Activated naive CD4-positive, alpha-beta T cell treated with anti-CD3 and anti-CD28 coated beads, Interleukin-2, amount 50 U/mL, for 72 hours (primary cell): ENCODE measurements at regions not wholly inside any gene's neighbourhood (a gene's known extent, or its start where the extent isn't known, plus 50 kb on each side); places are given as distances from the start of the nearest gene placed in this dataset.

Experiments used
- ATAC-seq, 2 donors: fragments of 150-1000 bp; cut with Tn5 transposase; 2 replicates each; pipeline ENCODE4 v1.10.0; 2021; ENCODE audit warnings: mild to moderate bottlenecking in 2 of 2, moderate library complexity in 2 of 2
- DNase-seq, 2 donors: peaks; one replicate each; pipeline ENCODE4 v3.0.0; 2021 to 2022; ENCODE audit warnings: low spot score in 2 of 2
- H3K27ac Mint-ChIP-seq, 2 donors: one replicate each; pipeline ENCODE4 v1.8.0; 2022; ENCODE audit warnings: mild to moderate bottlenecking in 2 of 2, mixed read lengths in 2 of 2
- H3K36me3 Mint-ChIP-seq, 2 donors: one replicate each; pipeline ENCODE4 v1.8.0; 2022; ENCODE audit warnings: mixed read lengths in 2 of 2
- H3K9me3 Mint-ChIP-seq, 2 donors: one replicate each; pipeline ENCODE4 v1.8.0; 2022; ENCODE audit warnings: mixed read lengths in 2 of 2

- no peak overlapping the region for H3K27ac Mint-ChIP-seq
Measured at GRCh38 chr5:173434270-173434669, 106.1 kb upstream of the STC2 start.

GRCh38 chr5:173430394-173430793, 102.2 kb upstream of the STC2 start:
- H3K36me3 Mint-ChIP-seq, result no peaks in the 10 kb centered on the region

More at GRCh38 chr5:173434270-173434669, 106.1 kb upstream of the STC2 start:
- H3K9me3 Mint-ChIP-seq, result peaks cover 0 to 4% of the 10 kb centered on the region in 2 donors
- H3K36me3 Mint-ChIP-seq, result no peaks in the 10 kb centered on the region
- ATAC-seq (no peak), DNase-seq (no peak)

GRCh38 chr5:173429489-173430150, 101.4 kb upstream of the STC2 start:
- no peak for ATAC-seq
- H3K36me3 Mint-ChIP-seq, result no peaks in the 10 kb centered on the region
- DNase-seq, result no peak
- no peak overlapping the region for H3K27ac Mint-ChIP-seq
- H3K9me3 Mint-ChIP-seq, result peaks cover 0 to 2% of the 10 kb centered on the region in 2 donors

More at GRCh38 chr5:173430394-173430793, 102.2 kb upstream of the STC2 start:
- no peaks in the 10 kb centered on the region for H3K9me3 Mint-ChIP-seq
- DNase-seq, result no peak
- no peak overlapping the region for H3K27ac Mint-ChIP-seq
- no peak for ATAC-seq

DNA sequence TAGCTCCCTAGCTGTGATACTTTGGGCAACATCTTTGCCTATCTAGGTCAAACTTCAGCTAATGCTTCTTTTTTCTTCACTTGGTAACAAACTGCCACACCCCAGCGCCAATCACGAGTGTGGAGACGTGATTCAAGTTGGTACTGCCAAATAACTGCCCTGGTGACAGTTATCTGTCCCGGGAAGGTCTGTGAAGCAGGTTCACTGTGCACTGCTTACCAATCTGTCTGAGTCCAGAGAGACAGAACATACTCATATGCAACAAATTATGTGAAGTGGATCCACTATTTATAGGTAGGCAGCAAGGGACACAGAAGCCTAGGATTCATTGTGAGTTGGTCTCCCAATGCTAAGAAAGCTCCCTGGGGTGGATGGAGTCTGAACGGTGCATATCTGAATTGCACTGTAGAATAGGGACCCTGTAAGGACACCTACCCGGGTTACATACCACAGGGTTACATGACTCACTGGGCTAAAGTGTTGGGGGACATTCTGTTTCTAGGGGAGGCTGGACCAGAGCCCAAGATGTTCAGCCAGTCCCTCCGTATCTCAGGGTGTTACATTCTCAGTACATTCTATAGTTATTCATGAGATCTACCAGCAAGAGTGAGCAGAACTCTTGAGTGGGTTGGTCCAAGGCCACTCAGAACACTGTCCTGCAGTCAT, 95.4 kb upstream of the STC2 start:
- peaks cover 0 to 6% of the 10 kb centered on the region in 2 donors for H3K36me3 Mint-ChIP-seq
- no peak for DNase-seq
- H3K9me3 Mint-ChIP-seq, result peaks cover 12 to 15% of the 10 kb centered on the region in 2 donors
- ATAC-seq, result no peak
- H3K27ac Mint-ChIP-seq, result no peak overlapping the region

DNA sequence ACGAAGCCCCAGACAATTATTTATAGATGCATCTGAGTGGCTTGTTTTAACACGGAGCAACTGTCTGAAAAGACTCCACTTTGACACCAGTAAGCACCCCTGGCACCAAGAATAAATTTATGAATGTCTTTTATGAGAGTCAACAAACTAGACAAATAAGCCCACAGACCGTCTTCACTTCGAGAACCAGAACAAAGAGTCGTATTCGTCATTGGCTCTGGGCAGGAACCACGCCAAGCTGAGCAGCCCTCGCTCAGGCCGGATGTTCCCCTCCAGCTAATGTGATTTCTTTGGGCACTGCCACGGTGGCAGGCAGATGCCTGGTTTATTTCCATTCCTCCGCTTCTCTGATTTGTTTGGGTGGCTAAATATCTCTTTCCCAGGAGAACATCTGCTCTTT, 91.9 kb upstream of the STC2 start:
- peaks cover 0 to 10% of the 10 kb centered on the region in 2 donors for H3K36me3 Mint-ChIP-seq
- no peak for ATAC-seq
- no peak for DNase-seq
- peaks cover 24 to 26% of the 10 kb centered on the region in 2 donors for H3K9me3 Mint-ChIP-seq
- no peak overlapping the region for H3K27ac Mint-ChIP-seq

GRCh38 chr5:173413471-173413982, 85.3 kb upstream of the STC2 start:
- no peak overlapping the region for H3K27ac Mint-ChIP-seq
- ATAC-seq, result no peak
- H3K36me3 Mint-ChIP-seq, result peaks cover 0 to 4% of the 10 kb centered on the region in 2 donors
- no peak for DNase-seq
- peaks cover 10 to 13% of the 10 kb centered on the region in 2 donors for H3K9me3 Mint-ChIP-seq

DNA sequence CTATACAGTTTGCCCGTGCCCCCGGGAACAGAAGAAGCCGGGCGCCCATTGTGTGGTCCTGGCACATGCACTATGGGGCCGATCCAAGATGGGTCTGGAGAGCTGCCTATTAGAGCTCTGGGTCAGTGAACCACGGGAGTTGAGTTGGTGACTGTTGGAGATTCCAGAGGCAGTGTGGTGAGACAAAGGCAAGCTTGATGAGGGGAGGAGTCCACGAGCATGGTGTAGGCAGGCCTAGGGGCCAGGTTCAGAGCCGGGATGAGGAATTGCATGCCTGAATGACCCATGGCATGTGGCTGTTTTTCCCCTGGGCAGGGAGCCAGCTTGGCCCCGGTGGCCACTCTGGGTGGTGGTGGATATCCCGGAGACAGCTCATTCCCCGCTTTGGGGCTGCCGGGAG, 84.4 kb upstream of the STC2 start:
- peaks cover 0 to 4% of the 10 kb centered on the region in 2 donors for H3K36me3 Mint-ChIP-seq
- no peak for DNase-seq
- H3K27ac Mint-ChIP-seq, result no peak overlapping the region
- ATAC-seq, result no peak
- H3K9me3 Mint-ChIP-seq, result peaks cover 10 to 13% of the 10 kb centered on the region in 2 donors

DNA sequence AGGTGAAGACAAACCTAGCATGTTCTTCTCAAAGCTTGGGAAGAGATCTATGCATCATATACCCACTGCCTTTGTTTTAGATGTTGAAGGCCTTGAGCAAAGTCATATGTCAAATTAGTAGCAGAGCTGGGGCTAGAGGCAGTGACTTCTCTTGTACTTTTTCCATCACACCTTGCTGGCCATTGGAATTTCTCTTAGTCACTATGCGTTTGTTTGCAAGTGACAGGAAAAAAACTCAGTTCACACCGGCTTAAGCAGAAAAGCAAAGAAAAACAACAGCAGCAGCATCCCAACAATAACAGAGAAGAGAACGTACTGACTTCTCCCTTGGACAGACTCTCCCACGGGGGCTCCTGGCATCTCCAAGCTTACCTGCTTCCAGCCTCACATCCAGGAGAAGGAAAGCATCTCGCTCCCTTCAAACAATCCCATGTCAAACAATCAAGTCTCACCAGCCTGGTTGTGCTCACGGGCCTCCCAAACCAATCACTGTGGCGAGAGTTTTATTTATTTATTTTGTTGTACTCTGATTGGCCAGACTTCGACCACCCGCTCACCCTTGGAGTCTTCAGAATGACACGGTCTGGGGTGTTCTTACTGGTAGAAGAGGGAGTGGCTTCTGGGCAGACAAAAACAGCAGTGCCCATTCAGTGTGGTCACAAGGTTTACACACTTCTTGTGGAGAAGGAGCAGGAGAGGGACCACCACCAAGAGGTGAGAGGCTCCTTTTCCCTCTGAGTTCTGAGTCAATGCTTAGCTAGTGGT, 83.8 kb upstream of the STC2 start:
- DNase-seq (no peak), ATAC-seq (no peak)
- H3K9me3 Mint-ChIP-seq, result peaks cover 7 to 11% of the 10 kb centered on the region in 2 donors
- H3K27ac Mint-ChIP-seq, result no peak overlapping the region
- peaks cover 0 to under 1% of the 10 kb centered on the region in 2 donors for H3K36me3 Mint-ChIP-seq

DNA sequence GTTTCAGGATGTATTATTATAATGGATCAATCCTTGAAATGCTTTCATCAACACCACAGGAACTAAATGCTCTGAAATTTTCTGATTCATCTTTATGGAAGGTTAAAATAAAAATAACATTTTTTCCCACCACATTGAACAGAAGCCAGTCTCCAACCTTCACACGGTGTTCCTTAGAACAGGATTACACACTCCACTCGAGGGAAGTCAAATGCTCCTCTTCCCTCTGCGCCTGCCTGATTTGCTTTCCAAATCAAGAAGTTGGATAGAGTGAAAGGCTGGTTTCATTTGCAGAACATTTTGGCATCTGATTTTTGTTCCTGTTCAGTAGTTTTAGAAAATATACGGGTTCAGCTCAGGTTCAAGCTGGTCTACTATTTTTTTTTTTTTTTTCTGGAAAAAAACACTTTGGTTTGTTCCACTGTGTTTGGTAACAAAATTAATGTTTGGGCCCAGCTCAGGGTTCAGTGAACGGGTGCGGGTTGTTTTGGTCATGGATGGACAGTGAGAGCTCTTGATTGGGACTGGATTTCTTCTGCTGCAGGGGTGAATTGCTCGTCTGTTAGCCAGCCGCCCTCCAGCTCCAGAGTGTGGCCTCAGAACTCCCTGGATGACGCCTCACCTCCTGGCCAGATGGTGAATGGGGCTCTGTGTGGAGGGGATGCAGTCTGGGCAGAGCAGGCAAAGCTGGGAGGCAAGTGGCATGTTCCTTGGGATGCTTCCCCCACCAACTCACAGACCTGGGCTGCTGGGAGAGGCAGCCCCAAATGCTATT, 82.4 kb upstream of the STC2 start:
- Mint-ChIP-seq H3K9me3 (peaks cover 2 to 3% of the 10 kb centered on the region in 2 donors), H3K27ac (no peak overlapping the region), H3K36me3 (no peaks in the 10 kb centered on the region)
- DNase-seq (no peak), ATAC-seq (no peak)

- Mint-ChIP-seq H3K36me3 (no peaks in the 10 kb centered on the region), H3K27ac (no peak overlapping the region), H3K9me3 (no peaks in the 10 kb centered on the region)
- DNase-seq, result no peak
- no peak for ATAC-seq
Measured at GRCh38 chr5:173408946-173409345, 80.7 kb upstream of the STC2 start.

DNA sequence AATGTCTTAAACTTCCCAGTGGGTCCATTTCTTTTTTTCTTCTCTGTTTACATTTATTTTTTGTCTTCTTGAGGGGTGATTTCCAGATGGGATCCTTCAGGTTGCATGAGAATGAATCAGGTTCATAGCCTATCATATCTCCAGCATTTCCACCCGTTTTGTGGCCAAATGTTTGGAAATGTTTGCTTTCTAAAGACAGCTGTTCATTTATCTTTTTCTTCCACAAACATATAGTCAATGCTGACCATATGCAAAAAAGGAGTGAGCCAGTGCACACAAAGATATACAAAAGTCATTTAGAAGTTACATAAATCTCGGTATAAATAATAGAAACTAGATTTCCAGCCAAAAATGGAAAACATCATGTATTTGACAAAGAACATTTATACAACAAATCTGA, 71.6 kb upstream of the STC2 start:
- Mint-ChIP-seq H3K27ac (no peak overlapping the region), H3K36me3 (no peaks in the 10 kb centered on the region), H3K9me3 (no peaks in the 10 kb centered on the region)
- ATAC-seq, result no peak
- DNase-seq, result no peak

- peaks cover 0 to 10% of the 10 kb centered on the region in 2 donors for H3K9me3 Mint-ChIP-seq
- no peaks in the 10 kb centered on the region for H3K36me3 Mint-ChIP-seq
- no peak overlapping the region for H3K27ac Mint-ChIP-seq
- ATAC-seq (no peak), DNase-seq (no peak)
Measured at GRCh38 chr5:173397516-173397915, 69.3 kb upstream of the STC2 start.

DNA sequence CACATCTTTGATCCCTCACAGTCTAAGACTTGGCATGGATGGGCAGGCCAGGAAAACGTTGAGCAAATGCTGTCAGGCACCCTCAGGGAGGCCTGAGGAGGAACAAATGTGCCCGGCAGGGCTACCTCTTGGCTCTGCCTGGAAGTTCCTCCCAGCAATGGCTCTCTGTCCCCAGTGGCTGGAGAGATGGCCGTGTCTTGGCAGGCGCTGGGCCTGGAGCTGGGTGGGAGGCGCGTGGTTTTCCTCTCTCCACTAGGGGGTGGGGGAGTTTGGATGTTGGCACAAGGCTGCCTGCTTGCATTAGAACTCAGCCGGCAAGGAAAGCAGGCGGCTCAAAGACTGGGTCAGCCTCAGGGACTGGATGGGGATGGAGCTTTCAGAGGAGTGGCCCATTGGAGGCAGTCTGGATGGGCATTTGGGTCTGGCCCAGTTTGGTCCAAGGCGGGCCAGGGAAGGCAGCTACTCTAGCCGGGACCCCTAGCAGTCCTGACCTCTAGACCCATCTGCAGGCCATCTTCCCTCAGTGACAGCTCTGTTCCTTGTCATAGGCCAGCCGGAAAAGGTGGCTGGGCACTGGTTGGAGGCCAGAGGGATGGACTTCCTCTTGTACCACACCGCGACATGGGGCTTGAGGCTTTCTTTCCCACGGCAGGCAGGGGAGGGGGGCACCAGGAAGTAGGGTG, 68.2 kb upstream of the STC2 start:
- DNase-seq, result no peak
- ATAC-seq, result no peak
- Mint-ChIP-seq H3K27ac (no peak overlapping the region), H3K9me3 (peaks cover 0 to 10% of the 10 kb centered on the region in 2 donors), H3K36me3 (no peaks in the 10 kb centered on the region)

GRCh38 chr5:173395933-173396308, 67.7 kb upstream of the STC2 start:
- DNase-seq, result no peak
- no peak for ATAC-seq
- H3K27ac Mint-ChIP-seq, result no peak overlapping the region
- no peaks in the 10 kb centered on the region for H3K36me3 Mint-ChIP-seq
- peaks cover 0 to 10% of the 10 kb centered on the region in 2 donors for H3K9me3 Mint-ChIP-seq

GRCh38 chr5:173395257-173395932, 67.2 kb upstream of the STC2 start:
- Mint-ChIP-seq H3K36me3 (no peaks in the 10 kb centered on the region), H3K27ac (no peak overlapping the region)
- ATAC-seq, result no peak

More at GRCh38 chr5:173395257-173395932, 67.2 kb upstream of the STC2 start:
- H3K9me3 Mint-ChIP-seq, result peaks cover 0 to 10% of the 10 kb centered on the region in 2 donors
- no peak for DNase-seq
